ENCODE measurements at regions not wholly inside any gene's neighbourhood (a gene's known extent, or its start where the extent isn't known, plus 50 kb on each side); places are given as distances from the start of the nearest gene placed in this dataset.
"Not testable (repeated sequence)": the region's sequence is repeated elsewhere in the genome, so short reads cannot be mapped to it uniquely, and the experiment has no call there.

DNA sequence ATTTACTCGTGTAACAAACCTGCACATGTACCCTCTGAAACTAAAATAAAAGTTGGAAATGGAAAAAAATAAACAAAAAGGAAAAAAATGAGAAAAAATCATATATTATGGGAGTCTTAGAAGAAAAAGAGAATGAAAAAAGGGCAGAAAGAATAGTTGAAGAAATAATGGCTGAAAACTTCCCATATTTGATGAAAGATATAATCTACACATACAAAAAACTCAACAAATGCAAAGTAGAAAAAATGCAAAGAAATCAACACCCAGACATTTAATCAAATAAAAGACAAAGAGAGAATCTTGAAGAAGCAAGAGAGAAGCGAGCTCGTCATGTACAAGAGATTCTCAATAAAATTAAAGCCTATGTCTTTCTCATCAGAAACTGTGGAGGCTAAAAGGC lies 73.8 kb downstream of the SLC25A46 start:
- Histone ChIP-seq H3K27ac (ENCODE audit: low read depth in 1 of 2, low read length in 1 of 2) (no peak overlapping the region), H3K27me3 (ENCODE audit: control insufficient read depth in 2 of 2, insufficient read depth in 1 of 2, low read length in 1 of 2) (no peaks in the 10 kb centered on the region), H3K9me3 (ENCODE audit: control insufficient read depth in 2 of 2, insufficient read depth in 1 of 2, low read length in 1 of 2) (no peaks in the 10 kb centered on the region), H3K4me3 (ENCODE audit: low read length in 2 of 2) (no peak overlapping the region), H3K36me3 (ENCODE audit: control insufficient read depth in 2 of 2, insufficient read depth in 2 of 2, low read length in 1 of 2) (no peaks in the 10 kb centered on the region), H3K4me1 (ENCODE audit: control insufficient read depth in 2 of 2, insufficient read depth in 2 of 2, low read length in 2 of 2) (no peaks in the 10 kb centered on the region)
- 96% methylated on average over 3 of the region's 3 CpGs for WGBS
- DNase-seq (ENCODE audit: low read depth in 6 of 9, low spot score in 9 of 9), result no peak

DNA sequence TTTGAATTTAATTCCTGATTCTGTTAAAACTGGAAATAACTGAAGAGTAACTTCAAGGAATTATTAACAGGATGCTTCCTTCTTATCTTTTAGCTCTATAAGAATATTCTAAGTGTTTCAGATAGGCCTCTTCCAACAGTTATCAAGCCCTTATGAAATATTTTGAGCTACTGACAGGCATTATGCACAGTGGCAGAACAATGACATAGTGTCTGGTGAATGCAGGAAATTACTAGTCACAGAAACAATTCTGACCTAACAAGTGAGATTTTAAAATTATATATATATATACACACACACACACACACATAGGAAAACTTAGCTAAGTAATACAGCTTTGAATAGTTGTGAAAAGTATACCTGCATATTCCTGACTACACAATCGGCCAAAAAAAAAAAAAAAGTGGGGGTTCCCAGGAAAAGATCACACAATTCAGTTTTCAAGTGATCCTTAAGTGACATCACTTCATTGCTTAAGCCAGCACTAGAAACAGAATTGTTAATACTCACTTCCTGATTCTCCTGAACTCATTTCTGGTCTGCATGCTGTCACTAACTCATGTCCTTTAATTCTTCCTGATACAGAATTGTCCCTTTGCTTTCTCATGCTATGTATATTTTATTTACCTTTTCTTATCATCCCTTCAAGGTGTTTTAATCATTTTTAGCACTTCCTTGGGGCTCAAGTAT lies 77.3 kb downstream of the SLC25A46 start:
- 80% methylated on average over 1 of the region's 1 CpG for WGBS
- H3K4me3 ChIP-seq (ENCODE audit: low read length in 2 of 2), result no peak overlapping the region
- no peaks in the 10 kb centered on the region for H3K36me3 ChIP-seq (ENCODE audit: control insufficient read depth in 2 of 2, insufficient read depth in 2 of 2, low read length in 1 of 2)
- H3K27me3 ChIP-seq (ENCODE audit: control insufficient read depth in 2 of 2, insufficient read depth in 1 of 2, low read length in 1 of 2), result no peaks in the 10 kb centered on the region
- no peaks in the 10 kb centered on the region for H3K9me3 ChIP-seq (ENCODE audit: control insufficient read depth in 2 of 2, insufficient read depth in 1 of 2, low read length in 1 of 2)
- DNase-seq (ENCODE audit: low read depth in 6 of 9, low spot score in 9 of 9), result no peak
- no peak overlapping the region for H3K27ac ChIP-seq (ENCODE audit: low read depth in 1 of 2, low read length in 1 of 2)
- H3K4me1 ChIP-seq (ENCODE audit: control insufficient read depth in 2 of 2, insufficient read depth in 2 of 2, low read length in 2 of 2), result no peaks in the 10 kb centered on the region

DNA sequence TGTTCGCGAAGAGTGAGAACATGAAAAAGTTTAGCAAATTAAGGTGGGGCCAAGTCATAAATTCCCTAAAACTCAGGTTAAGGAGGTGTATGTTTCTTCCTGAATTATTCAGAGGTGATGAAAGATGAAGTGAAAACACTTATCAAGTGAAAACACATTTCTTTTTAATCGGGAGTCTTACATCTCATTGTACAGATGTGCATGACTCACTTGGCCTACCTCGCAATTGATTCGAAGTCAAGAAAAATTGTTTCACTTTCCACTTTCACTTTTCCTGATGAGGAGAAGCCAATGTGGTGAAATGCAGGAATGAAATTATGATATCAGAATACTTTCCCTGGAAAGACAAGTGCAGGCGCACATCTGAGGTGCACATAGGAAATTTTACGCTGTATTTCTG lies 78.7 kb downstream of the SLC25A46 start:
- no peak overlapping the region for H3K27ac ChIP-seq (ENCODE audit: low read depth in 1 of 2, low read length in 1 of 2)
- no peaks in the 10 kb centered on the region for H3K4me1 ChIP-seq (ENCODE audit: control insufficient read depth in 2 of 2, insufficient read depth in 2 of 2, low read length in 2 of 2)
- H3K4me3 ChIP-seq (ENCODE audit: low read length in 2 of 2), result no peak overlapping the region
- H3K36me3 ChIP-seq (ENCODE audit: control insufficient read depth in 2 of 2, insufficient read depth in 2 of 2, low read length in 1 of 2), result no peaks in the 10 kb centered on the region
- no peak for DNase-seq (ENCODE audit: low read depth in 6 of 9, low spot score in 9 of 9)
- H3K9me3 ChIP-seq (ENCODE audit: control insufficient read depth in 2 of 2, insufficient read depth in 1 of 2, low read length in 1 of 2), result no peaks in the 10 kb centered on the region
- H3K27me3 ChIP-seq (ENCODE audit: control insufficient read depth in 2 of 2, insufficient read depth in 1 of 2, low read length in 1 of 2), result no peaks in the 10 kb centered on the region
- WGBS, result 93% methylated on average over 7 of the region's 7 CpGs

DNA sequence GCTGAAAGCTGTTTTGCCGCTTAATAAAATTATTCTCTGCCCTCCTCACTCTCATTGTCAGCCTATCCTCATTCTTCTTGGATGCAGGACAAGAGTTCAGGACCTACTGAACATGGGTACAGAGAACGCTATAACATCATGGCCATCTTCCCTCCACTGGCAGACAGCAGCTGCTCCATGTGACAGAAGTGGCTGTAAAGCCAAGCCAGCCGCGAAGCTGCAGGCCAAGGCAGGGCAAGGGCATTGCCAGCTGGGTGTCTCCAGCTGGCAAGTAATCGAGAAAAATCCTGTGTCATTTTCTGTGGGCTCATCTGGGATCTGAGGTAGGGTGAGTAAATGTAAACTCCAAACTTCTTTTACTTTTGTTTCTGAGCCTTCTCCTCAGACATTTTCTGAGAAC lies 84.8 kb downstream of the SLC25A46 start:
- WGBS, result 97% methylated on average over 5 of the region's 5 CpGs
- no peak for DNase-seq (ENCODE audit: low read depth in 6 of 9, low spot score in 9 of 9)
- H3K9me3 ChIP-seq (ENCODE audit: control insufficient read depth in 2 of 2, insufficient read depth in 1 of 2, low read length in 1 of 2), result peaks cover 0 to 4% of the 10 kb centered on the region in 2 donors

DNA sequence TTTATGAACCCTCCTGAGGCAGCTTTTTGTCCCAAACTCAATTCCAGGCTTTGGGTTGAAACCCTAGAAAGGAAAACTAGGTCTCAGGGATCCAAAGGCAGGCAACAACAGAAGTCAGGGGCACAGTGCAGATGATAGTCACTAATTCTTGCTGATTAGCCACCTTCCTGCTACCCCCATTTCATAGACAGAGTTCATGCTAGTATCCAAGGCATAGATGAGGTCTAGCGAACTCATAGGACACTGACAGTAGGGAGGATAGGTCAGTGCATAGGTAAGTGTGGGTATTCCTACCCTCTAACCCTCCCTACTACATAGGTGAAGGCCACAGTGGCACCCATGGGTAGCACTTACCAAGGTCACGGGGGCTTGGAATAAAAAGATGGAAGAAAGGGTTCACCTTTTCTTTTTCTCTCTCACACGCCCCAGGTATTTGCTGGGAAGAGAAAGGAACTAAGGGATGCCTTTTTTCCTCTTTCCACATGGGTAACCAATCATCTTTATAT lies 86.2 kb downstream of the SLC25A46 start:
- Histone ChIP-seq H3K36me3 (ENCODE audit: control insufficient read depth in 2 of 2, insufficient read depth in 2 of 2, low read length in 1 of 2) (no peaks in the 10 kb centered on the region), H3K4me3 (ENCODE audit: low read length in 2 of 2) (no peak overlapping the region), H3K27ac (ENCODE audit: low read depth in 1 of 2, low read length in 1 of 2) (no peak overlapping the region), H3K27me3 (ENCODE audit: control insufficient read depth in 2 of 2, insufficient read depth in 1 of 2, low read length in 1 of 2) (no peaks in the 10 kb centered on the region), H3K4me1 (ENCODE audit: control insufficient read depth in 2 of 2, insufficient read depth in 2 of 2, low read length in 2 of 2) (no peaks in the 10 kb centered on the region), H3K9me3 (ENCODE audit: control insufficient read depth in 2 of 2, insufficient read depth in 1 of 2, low read length in 1 of 2) (peaks cover 0 to 4% of the 10 kb centered on the region in 2 donors)
- WGBS, result 88% methylated on average over 3 of the region's 3 CpGs
- no peak for DNase-seq (ENCODE audit: low read depth in 6 of 9, low spot score in 9 of 9)

More for the DNA sequence above, 84.8 kb downstream of the SLC25A46 start:
- Histone ChIP-seq H3K4me1 (ENCODE audit: control insufficient read depth in 2 of 2, insufficient read depth in 2 of 2, low read length in 2 of 2) (no peaks in the 10 kb centered on the region), H3K27me3 (ENCODE audit: control insufficient read depth in 2 of 2, insufficient read depth in 1 of 2, low read length in 1 of 2) (no peaks in the 10 kb centered on the region), H3K4me3 (ENCODE audit: low read length in 2 of 2) (no peak overlapping the region), H3K27ac (ENCODE audit: low read depth in 1 of 2, low read length in 1 of 2) (no peak overlapping the region), H3K36me3 (ENCODE audit: control insufficient read depth in 2 of 2, insufficient read depth in 2 of 2, low read length in 1 of 2) (no peaks in the 10 kb centered on the region)

DNA sequence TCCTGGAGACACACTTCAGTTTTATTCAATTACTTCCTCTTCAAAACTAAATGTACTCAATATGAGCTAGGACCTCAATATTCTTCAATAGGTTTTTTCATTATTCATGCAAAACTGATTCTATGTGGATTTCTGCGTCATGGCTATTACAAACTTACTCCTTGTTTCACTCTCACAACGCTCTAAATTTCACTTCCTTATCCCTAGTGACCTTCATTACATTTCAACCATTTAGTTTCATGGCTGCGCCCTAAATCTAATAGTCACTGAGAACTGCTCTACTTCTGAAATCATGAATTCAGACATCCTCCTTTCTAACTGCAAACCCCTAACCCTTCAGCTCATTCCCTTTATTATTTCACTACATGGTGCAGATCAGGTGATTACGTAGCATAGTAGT lies 93.9 kb downstream of the SLC25A46 start:
- Histone ChIP-seq H3K4me1 (ENCODE audit: control insufficient read depth in 2 of 2, insufficient read depth in 2 of 2, low read length in 2 of 2) (no peaks in the 10 kb centered on the region), H3K27me3 (ENCODE audit: control insufficient read depth in 2 of 2, insufficient read depth in 1 of 2, low read length in 1 of 2) (no peaks in the 10 kb centered on the region), H3K36me3 (ENCODE audit: control insufficient read depth in 2 of 2, insufficient read depth in 2 of 2, low read length in 1 of 2) (no peaks in the 10 kb centered on the region), H3K4me3 (ENCODE audit: low read length in 2 of 2) (no peak overlapping the region), H3K27ac (ENCODE audit: low read depth in 1 of 2, low read length in 1 of 2) (no peak overlapping the region), H3K9me3 (ENCODE audit: control insufficient read depth in 2 of 2, insufficient read depth in 1 of 2, low read length in 1 of 2) (peaks cover 0 to 6% of the 10 kb centered on the region in 2 donors)
- WGBS, result 84% methylated on average over 4 of the region's 4 CpGs
- DNase-seq (ENCODE audit: low read depth in 6 of 9, low spot score in 9 of 9), result no peak

DNA sequence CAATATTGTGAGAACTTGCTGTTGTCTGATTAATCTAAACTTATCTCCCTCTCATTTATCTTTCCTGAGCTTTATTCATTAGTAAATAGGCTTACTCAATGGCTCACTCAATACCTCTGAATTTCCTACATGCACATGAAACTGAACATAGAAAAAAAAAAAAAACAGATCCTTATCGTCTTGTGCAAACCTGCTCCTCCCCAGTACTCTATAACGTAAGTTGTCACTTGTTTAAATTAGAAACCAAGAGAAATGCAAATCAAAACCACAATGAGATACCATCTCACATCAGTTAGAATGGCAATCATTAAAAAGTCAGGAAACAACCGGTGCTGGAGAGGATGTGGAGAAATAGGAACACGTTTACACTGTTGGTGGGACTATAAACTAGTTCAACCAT lies 96.1 kb downstream of the SLC25A46 start:
- not testable (repeated sequence) for DNase-seq (ENCODE audit: low read depth in 6 of 9, low spot score in 9 of 9); H3K27ac ChIP-seq (ENCODE audit: low read depth in 1 of 2, low read length in 1 of 2); H3K36me3 ChIP-seq (ENCODE audit: control insufficient read depth in 2 of 2, insufficient read depth in 2 of 2, low read length in 1 of 2); H3K27me3 ChIP-seq (ENCODE audit: control insufficient read depth in 2 of 2, insufficient read depth in 1 of 2, low read length in 1 of 2); H3K4me3 ChIP-seq (ENCODE audit: low read length in 2 of 2); H3K4me1 ChIP-seq (ENCODE audit: control insufficient read depth in 2 of 2, insufficient read depth in 2 of 2, low read length in 2 of 2); H3K9me3 ChIP-seq (ENCODE audit: control insufficient read depth in 2 of 2, insufficient read depth in 1 of 2, low read length in 1 of 2)
- WGBS, result 35% methylated on average over 4 of the region's 4 CpGs

DNA sequence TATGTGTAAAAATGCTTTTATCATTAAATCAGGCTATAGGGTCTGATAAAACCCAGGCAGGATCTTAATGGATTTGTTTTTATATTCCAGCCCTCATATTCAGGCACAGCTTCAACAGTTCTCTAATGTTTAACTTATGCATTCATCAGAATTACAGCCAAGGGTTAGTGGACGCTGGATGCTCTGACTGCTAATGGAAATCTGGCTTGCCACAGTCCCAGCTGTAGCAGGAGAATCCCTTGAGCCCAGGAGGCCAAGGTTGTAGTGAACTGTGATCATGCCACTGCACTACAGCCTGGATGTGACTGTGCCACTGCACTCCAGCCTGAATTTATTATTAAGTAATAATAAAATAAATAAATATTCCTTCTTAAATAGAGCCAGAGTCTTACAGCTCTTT lies 98.0 kb downstream of the SLC25A46 start:
- H3K4me3 ChIP-seq (ENCODE audit: low read length in 2 of 2), result no peak overlapping the region
- no peaks in the 10 kb centered on the region for H3K27me3 ChIP-seq (ENCODE audit: control insufficient read depth in 2 of 2, insufficient read depth in 1 of 2, low read length in 1 of 2)
- 91% methylated on average over 1 of the region's 1 CpG for WGBS
- H3K4me1 ChIP-seq (ENCODE audit: control insufficient read depth in 2 of 2, insufficient read depth in 2 of 2, low read length in 2 of 2), result no peaks in the 10 kb centered on the region
- DNase-seq (ENCODE audit: low read depth in 6 of 9, low spot score in 9 of 9), result no peak
- no peak overlapping the region for H3K27ac ChIP-seq (ENCODE audit: low read depth in 1 of 2, low read length in 1 of 2)
- no peaks in the 10 kb centered on the region for H3K9me3 ChIP-seq (ENCODE audit: control insufficient read depth in 2 of 2, insufficient read depth in 1 of 2, low read length in 1 of 2)
- H3K36me3 ChIP-seq (ENCODE audit: control insufficient read depth in 2 of 2, insufficient read depth in 2 of 2, low read length in 1 of 2), result no peaks in the 10 kb centered on the region

DNA sequence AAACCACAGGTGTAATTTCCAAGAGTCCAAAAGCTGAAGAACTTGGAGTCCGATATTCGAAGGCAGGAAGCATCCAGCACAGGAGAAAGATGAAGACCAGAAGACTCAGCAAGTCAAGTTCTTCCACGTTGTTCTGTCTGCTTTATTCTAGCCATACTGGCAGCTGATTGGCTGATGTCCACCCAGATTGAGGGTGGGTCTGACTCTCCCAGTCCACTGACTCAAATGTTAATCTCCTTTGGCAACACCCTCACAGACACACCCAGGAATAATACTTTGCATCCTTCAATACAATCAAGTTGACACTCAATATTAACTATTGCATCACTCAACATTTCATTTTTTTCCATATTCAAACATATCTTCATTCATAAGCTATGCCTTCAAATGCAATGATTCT lies 99.5 kb downstream of the SLC25A46 start:
- not testable (repeated sequence) for H3K27ac ChIP-seq (ENCODE audit: low read depth in 1 of 2, low read length in 1 of 2); H3K27me3 ChIP-seq (ENCODE audit: control insufficient read depth in 2 of 2, insufficient read depth in 1 of 2, low read length in 1 of 2); H3K36me3 ChIP-seq (ENCODE audit: control insufficient read depth in 2 of 2, insufficient read depth in 2 of 2, low read length in 1 of 2); DNase-seq (ENCODE audit: low read depth in 6 of 9, low spot score in 9 of 9); H3K9me3 ChIP-seq (ENCODE audit: control insufficient read depth in 2 of 2, insufficient read depth in 1 of 2, low read length in 1 of 2); H3K4me3 ChIP-seq (ENCODE audit: low read length in 2 of 2); H3K4me1 ChIP-seq (ENCODE audit: control insufficient read depth in 2 of 2, insufficient read depth in 2 of 2, low read length in 2 of 2)
- 68% methylated on average over 3 of the region's 3 CpGs for WGBS

Measured in thymus (tissue), 11 donors.